CD4-positive, alpha-beta T cell (primary cell): ENCODE measurements at regions not wholly inside any gene's neighbourhood (a gene's known extent, or its start where the extent isn't known, plus 50 kb on each side); places are given as distances from the start of the nearest gene placed in this dataset.

Experiments used
- ATAC-seq: fragments of 200-7000 bp; cut with Tn5 transposase; one replicate; pipeline ENCODE4 v1.10.0; 2022; ENCODE audit warnings: mild to moderate bottlenecking; ENCODE audit not compliant: poor library complexity
- CTCF ChIA-PET: fragments of 350-600 bp; sonication (Branson Sonifier 250); formaldehyde crosslinking; loops from one replicate; lab custom pipeline; 2021; ENCODE audit warnings: antibody characterized with exemption, inconsistent platforms; lab: Charles Lee
- POLR2A ChIA-PET: fragments of 350-600 bp; sonication (Branson Sonifier 250); formaldehyde crosslinking; loops from one replicate; lab custom pipeline; 2021; ENCODE audit warnings: antibody characterized with exemption, inconsistent platforms; lab: Charles Lee
- DNase-seq, 14 experiments: peaks; one replicate each; pipeline ENCODE4 v3.0.0-alpha.2; 2013 to 2020; ENCODE audit warnings: mixed read lengths in 2 of 14
- H3K27ac ChIP-seq, 2 donors: one replicate each; pipeline versions ENCODE4 v1.5.1 to v1.7.0; 2013; ENCODE audit warnings: low read length in 2 of 2, low read depth in 1 of 2, mild to moderate bottlenecking in 1 of 2
- H3K27me3 ChIP-seq, 2 experiments: 1 replicate in 1 of 2; 2 replicates in 1 of 2; pipeline versions ENCODE4 v1.6.1 to v1.7.0; 2013; ENCODE audit warnings: low read length in 2 of 2, control low read depth in 1 of 2, mild to moderate bottlenecking in 1 of 2, moderate library complexity in 1 of 2; ENCODE audit not compliant: insufficient read depth in 2 of 2, control insufficient read depth in 1 of 2
- H3K36me3 ChIP-seq: one replicate; pipeline ENCODE4 v1.6.1; 2013; ENCODE audit warnings: low read length, control low read depth; ENCODE audit not compliant: insufficient read depth
- H3K4me1 ChIP-seq: one replicate; pipeline ENCODE4 v1.6.1; 2013; ENCODE audit warnings: low read length, control low read depth; ENCODE audit not compliant: insufficient read depth
- H3K4me3 ChIP-seq: one replicate; pipeline ENCODE4 v1.5.1; 2013; ENCODE audit warnings: mild to moderate bottlenecking, low read length, moderate library complexity
- H3K9me3 ChIP-seq, 2 experiments: 1 replicate in 1 of 2; 2 replicates in 1 of 2; pipeline versions ENCODE4 v1.6.1 to v1.7.0; 2013; ENCODE audit warnings: low read length in 2 of 2, mild to moderate bottlenecking in 2 of 2, control low read depth in 1 of 2, moderate library complexity in 1 of 2; ENCODE audit not compliant: control insufficient read depth in 1 of 2, insufficient read depth in 1 of 2
- H3K27ac Mint-ChIP-seq: one replicate; pipeline ENCODE4 v1.8.0; 2020; ENCODE audit warnings: mixed read lengths
- H3K27me3 Mint-ChIP-seq: one replicate; pipeline ENCODE4 v1.8.0; 2021; ENCODE audit warnings: mixed read lengths
- H3K36me3 Mint-ChIP-seq: one replicate; pipeline ENCODE4 v1.8.0; 2021; ENCODE audit warnings: low read depth, mixed read lengths
- H3K4me1 Mint-ChIP-seq: one replicate; pipeline ENCODE4 v1.8.0; 2021; ENCODE audit warnings: low read depth, mixed read lengths
- H3K4me3 Mint-ChIP-seq: one replicate; pipeline ENCODE4 v1.8.0; 2020; ENCODE audit warnings: mild to moderate bottlenecking, mixed read lengths
- H3K9me3 Mint-ChIP-seq: one replicate; pipeline ENCODE4 v1.8.0; 2020; ENCODE audit warnings: mixed read lengths
- CTCF ChIP-seq: fragments of 200-600 bp; IDR thresholded peaks from one replicate; pipeline ENCODE4 v1.8.0; 2022; ENCODE audit warnings: antibody characterized with exemption, mild to moderate bottlenecking
- intact Hi-C, 2 experiments: fragments of 100-400 bp; cut with DNase I in 1 of 2; cut with micrococcal nuclease in 1 of 2; formaldehyde crosslinking; loops; one replicate each; pipeline versions ENCODE4 v1.15.1 to v1.9.0; 2023 to 2025; cut with DNase I, micrococcal nuclease

- Mint-ChIP-seq H3K36me3 (no peaks in the 10 kb centered on the region), H3K9me3 (peaks cover 5% of the 10 kb centered on the region), H3K27me3 (no peaks in the 10 kb centered on the region), H3K4me3 (no peak overlapping the region), H3K4me1 (no peaks in the 10 kb centered on the region), H3K27ac (no peak overlapping the region)
- intact Hi-C loops = no loop called here
- no peaks in the 10 kb centered on the region for H3K4me1 ChIP-seq
- ChIA-PET POLR2A (no interaction called here), CTCF (no interaction called here)
- H3K9me3 ChIP-seq = no peaks in the 10 kb centered on the region
- no peak overlapping the region for H3K27ac ChIP-seq
- no peaks in the 10 kb centered on the region for H3K27me3 ChIP-seq
- H3K36me3 ChIP-seq = no peaks in the 10 kb centered on the region
- DNase-seq (no peak), ATAC-seq (no peak)
- TF ChIP-seq CTCF = no peak
- H3K4me3 ChIP-seq = no peak overlapping the region
Observed at GRCh38 chr4:14566518-14566917, 435.8 kb upstream of the CPEB2 start.

- Mint-ChIP-seq H3K9me3 (peaks cover 5% of the 10 kb centered on the region), H3K36me3 (no peaks in the 10 kb centered on the region), H3K4me1 (no peaks in the 10 kb centered on the region), H3K27ac (no peak overlapping the region), H3K27me3 (no peaks in the 10 kb centered on the region), H3K4me3 (no peak overlapping the region)
- ChIA-PET POLR2A (no interaction called here), CTCF (no interaction called here)
- ATAC-seq = no peak
- H3K27ac ChIP-seq = no peak overlapping the region
- intact Hi-C loops = no loop called here
- no peak for DNase-seq
- no peaks in the 10 kb centered on the region for H3K9me3 ChIP-seq
- no peak overlapping the region for H3K4me3 ChIP-seq
- TF ChIP-seq CTCF = no peak
- no peaks in the 10 kb centered on the region for H3K4me1 ChIP-seq
- no peaks in the 10 kb centered on the region for H3K36me3 ChIP-seq
- H3K27me3 ChIP-seq = no peaks in the 10 kb centered on the region
Observed at GRCh38 chr4:14568351-14568750, 433.9 kb upstream of the CPEB2 start.

GRCh38 chr4:14575289-14575688 lies 427.0 kb upstream of the CPEB2 start:
- H3K9me3 Mint-ChIP-seq = no peaks in the 10 kb centered on the region
- Histone ChIP-seq H3K4me1 (no peaks in the 10 kb centered on the region), H3K4me3 (no peak overlapping the region), H3K27ac (no peak overlapping the region), H3K27me3 (no peaks in the 10 kb centered on the region), H3K9me3 (no peaks in the 10 kb centered on the region), H3K36me3 (no peaks in the 10 kb centered on the region)
- DNase-seq (no peak), ATAC-seq (no peak)
- ChIA-PET POLR2A (no interaction called here), CTCF (no interaction called here)
- H3K27me3 Mint-ChIP-seq = no peaks in the 10 kb centered on the region
- TF ChIP-seq CTCF = no peak
- H3K36me3 Mint-ChIP-seq = no peaks in the 10 kb centered on the region
- H3K4me3 Mint-ChIP-seq = no peak overlapping the region
- no peaks in the 10 kb centered on the region for H3K4me1 Mint-ChIP-seq
- no peak overlapping the region for H3K27ac Mint-ChIP-seq
- intact Hi-C loops = no loop called here
